Sigmoid colon (tissue), 4 donors: ENCODE measurements at regions not wholly inside any gene's neighbourhood (a gene's known extent, or its start where the extent isn't known, plus 50 kb on each side); places are given as distances from the start of the nearest gene placed in this dataset.

Experiments used
- CTCF ChIP-seq, 4 experiments: fragments of 450-650 bp in 3 of 4; fragments of 200-600 bp in 1 of 4; IDR thresholded peaks; one replicate each; pipeline ENCODE4 v1.5.1; 2016 to 2019; ENCODE audit warnings: antibody characterized with exemption in 4 of 4, mild to moderate bottlenecking in 3 of 4, moderate library complexity in 2 of 4
- EP300 ChIP-seq, 4 donors: sonication (generic); formaldehyde crosslinking; IDR thresholded peaks; one replicate each; pipeline ENCODE4 v1.6.1; 2017; ENCODE audit warnings: antibody characterized with exemption in 4 of 4
- POLR2A ChIP-seq, 2 donors: fragments of 450-650 bp; IDR thresholded peaks; one replicate each; pipeline ENCODE4 v1.6.1; 2016; ENCODE audit warnings: antibody characterized with exemption in 2 of 2, mild to moderate bottlenecking in 2 of 2, moderate library complexity in 2 of 2
- POLR2AphosphoS5 ChIP-seq, 4 donors: sonication (generic); formaldehyde crosslinking; IDR thresholded peaks; one replicate each; pipeline ENCODE4 v1.6.1; 2017; ENCODE audit warnings: antibody characterized with exemption in 4 of 4

GRCh38 chr9:117574099-117574498 lies 130.1 kb upstream of the TLR4 start:
- TF ChIP-seq CTCF (IDR thresholded peaks at IDR 0.05) (no peak), POLR2A (IDR thresholded peaks at IDR 0.05) (no peak), POLR2AphosphoS5 (IDR thresholded peaks at IDR 0.05) (no peak), EP300 (IDR thresholded peaks at IDR 0.05) (no peak)
